Kidney (tissue), 13 donors: ENCODE measurements at regions not wholly inside any gene's neighbourhood (a gene's known extent, or its start where the extent isn't known, plus 50 kb on each side); places are given as distances from the start of the nearest gene placed in this dataset.

ENCODE experiments used
- DNase-seq, 5 donors: peaks; one replicate each; pipeline ENCODE4 v3.0.0-alpha.2; 2013 to 2020
- FAIRE-seq: peaks from 2 replicates; lab custom pipeline; 2012; peaks lifted over from hg19 to GRCh38; lab: Jason Lieb, UNC
- H3K27ac ChIP-seq, 2 donors: one replicate each; pipeline ENCODE4 v1.7.0; 2013; ENCODE audit warnings: low read depth in 2 of 2, low read length in 2 of 2, inconsistent platforms in 1 of 2
- H3K27me3 ChIP-seq: one replicate; pipeline ENCODE4 v1.7.1; 2013; ENCODE audit warnings: low read length, inconsistent platforms; ENCODE audit not compliant: control insufficient read depth, insufficient read depth
- H3K36me3 ChIP-seq, 3 donors: one replicate each; pipeline versions ENCODE4 v1.7.0 to v1.7.1; 2013; ENCODE audit warnings: low read length in 3 of 3, control low read depth in 1 of 3, inconsistent platforms in 1 of 3; ENCODE audit not compliant: insufficient read depth in 3 of 3, control insufficient read depth in 2 of 3
- H3K4me1 ChIP-seq, 3 donors: one replicate each; pipeline versions ENCODE4 v1.7.0 to v1.7.1; 2013; ENCODE audit warnings: low read length in 3 of 3, inconsistent platforms in 1 of 3, low read depth in 1 of 3; ENCODE audit not compliant: control insufficient read depth in 2 of 3, insufficient read depth in 2 of 3
- H3K4me3 ChIP-seq, 3 donors: one replicate each; pipeline versions ENCODE4 v1.7.0 to v1.8.1; 2013; ENCODE audit warnings: low read length in 3 of 3, control low read depth in 1 of 3, inconsistent platforms in 1 of 3
- H3K9ac ChIP-seq, 3 donors: one replicate each; pipeline versions ENCODE4 v1.7.0 to v1.7.1; 2013; ENCODE audit warnings: low read length in 3 of 3, control low read depth in 1 of 3, inconsistent platforms in 1 of 3
- H3K9me3 ChIP-seq, 3 donors: one replicate each; pipeline versions ENCODE4 v1.7.0 to v1.7.1; 2013; ENCODE audit warnings: low read length in 3 of 3, control low read depth in 1 of 3, inconsistent platforms in 1 of 3; ENCODE audit not compliant: control insufficient read depth in 2 of 3, insufficient read depth in 1 of 3
- intact Hi-C: fragments of 100-400 bp; cut with DNase I; formaldehyde crosslinking; loops from one replicate; pipeline ENCODE4 v1.11.1; 2022
- TF ChIP-seq, protein P1 (sequence below): IDR thresholded peaks from 3 replicates; pipeline ENCODE4 v1.5.1; 2012; ENCODE audit warnings: mild to moderate bottlenecking, moderate library complexity, borderline replicate concordance; ENCODE audit not compliant: insufficient read depth; ENCODE audit errors: extremely low read depth
- donor health status: control.
- donor health status: control.
- donor health status: control.
- donor health status: control.
- donor health status: control.
- donor health status: DM: yes; HTN: yes; CAD: no.
- donor health status: Normal renal cell carcinoma (clear cell type).

GRCh38 chr2:186126181-186126580 is 359.9 kb upstream of the ZC3H15 start:
- Histone ChIP-seq H3K36me3 (no peaks in the 10 kb centered on the region), H3K27ac (no peak overlapping the region), H3K4me3 (no peak overlapping the region), H3K9me3 (no peaks in the 10 kb centered on the region), H3K4me1 (no peaks in the 10 kb centered on the region), H3K9ac (no peak overlapping the region), H3K27me3 (no peaks in the 10 kb centered on the region)
- TF ChIP-seq, protein P1, sequence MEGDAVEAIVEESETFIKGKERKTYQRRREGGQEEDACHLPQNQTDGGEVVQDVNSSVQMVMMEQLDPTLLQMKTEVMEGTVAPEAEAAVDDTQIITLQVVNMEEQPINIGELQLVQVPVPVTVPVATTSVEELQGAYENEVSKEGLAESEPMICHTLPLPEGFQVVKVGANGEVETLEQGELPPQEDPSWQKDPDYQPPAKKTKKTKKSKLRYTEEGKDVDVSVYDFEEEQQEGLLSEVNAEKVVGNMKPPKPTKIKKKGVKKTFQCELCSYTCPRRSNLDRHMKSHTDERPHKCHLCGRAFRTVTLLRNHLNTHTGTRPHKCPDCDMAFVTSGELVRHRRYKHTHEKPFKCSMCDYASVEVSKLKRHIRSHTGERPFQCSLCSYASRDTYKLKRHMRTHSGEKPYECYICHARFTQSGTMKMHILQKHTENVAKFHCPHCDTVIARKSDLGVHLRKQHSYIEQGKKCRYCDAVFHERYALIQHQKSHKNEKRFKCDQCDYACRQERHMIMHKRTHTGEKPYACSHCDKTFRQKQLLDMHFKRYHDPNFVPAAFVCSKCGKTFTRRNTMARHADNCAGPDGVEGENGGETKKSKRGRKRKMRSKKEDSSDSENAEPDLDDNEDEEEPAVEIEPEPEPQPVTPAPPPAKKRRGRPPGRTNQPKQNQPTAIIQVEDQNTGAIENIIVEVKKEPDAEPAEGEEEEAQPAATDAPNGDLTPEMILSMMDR = no peak
- intact Hi-C loops = no loop called here
- DNase-seq (no peak), FAIRE-seq (no peak)

- Histone ChIP-seq H3K4me3 (no peak overlapping the region), H3K9ac (no peak overlapping the region), H3K9me3 (no peaks in the 10 kb centered on the region), H3K27ac (no peak overlapping the region), H3K4me1 (no peaks in the 10 kb centered on the region), H3K27me3 (no peaks in the 10 kb centered on the region), H3K36me3 (no peaks in the 10 kb centered on the region)
- FAIRE-seq = no peak
- peak in 2 of 5 donors; percentile 16 to 20 for DNase-seq
- TF ChIP-seq, protein P1 = no peak
- intact Hi-C loops = no loop called here
These were observed 356.1 kb upstream of the ZC3H15 start for GRCh38 chr2:186129767-186130581.

GRCh38 chr2:186130748-186131641 is 355.1 kb upstream of the ZC3H15 start:
- Histone ChIP-seq H3K4me1 (no peaks in the 10 kb centered on the region), H3K36me3 (no peaks in the 10 kb centered on the region), H3K27me3 (no peaks in the 10 kb centered on the region), H3K4me3 (no peak overlapping the region), H3K9me3 (no peaks in the 10 kb centered on the region), H3K9ac (no peak overlapping the region), H3K27ac (no peak overlapping the region)
- FAIRE-seq (no peak), DNase-seq (no peak)
- TF ChIP-seq, protein P1 = no peak
- intact Hi-C loops = no loop called here
